K562 (cell line): ENCODE measurements at regions not wholly inside any gene's neighbourhood (a gene's known extent, or its start where the extent isn't known, plus 50 kb on each side); places are given as distances from the start of the nearest gene placed in this dataset.

Experiments used
- ATAC-seq: fragments of 200-7000 bp; cut with Tn5 transposase; 3 replicates; pipeline ENCODE4 v1.9.1; 2020; ENCODE audit warnings: moderate library complexity
- BruUV-seq: library from RNA; stranded (reverse); fragments of 400-500 nt; replicated peaks from 2 replicates; lab custom pipeline; 2021; lab: Mats Ljungman, UMichigan
- CTCF ChIA-PET: fragments of 300-600 bp; formaldehyde crosslinking; extraction: SDS; loops from one replicate; lab custom pipeline; 2021; ENCODE audit warnings: low intra/inter-chr PET ratio; lab: Yijun Ruan, JAX
- POLR2A ChIA-PET: fragments of 300-600, 350-650 bp; sonication (Branson Sonifier 250); formaldehyde crosslinking; extraction: SDS; loops from one replicate; lab custom pipeline; 2021; ENCODE audit warnings: antibody characterized with exemption, inconsistent platforms; lab: Yijun Ruan, JAX
- DNase-seq, 4 experiments: peaks; one replicate each; pipeline versions ENCODE4 v3.0.0 to v3.0.0-alpha.2; 2011 to 2018; ENCODE audit warnings: low spot score in 3 of 4, mixed read lengths in 3 of 4; ENCODE audit errors: extremely low read depth in 1 of 4
- FAIRE-seq: peaks from 2 replicates; lab custom pipeline; 2011; peaks lifted over from hg19 to GRCh38; lab: Jason Lieb, UNC
- H2AFZ ChIP-seq: 2 replicates; pipeline ENCODE4 v1.6.0; 2011; ENCODE audit warnings: low read depth, low read length, control low read depth, inconsistent platforms
- H3K27ac ChIP-seq: fragments of 200-600 bp; 3 replicates; pipeline ENCODE4 v1.8.0; 2011; ENCODE audit warnings: low read depth, mild to moderate bottlenecking, control low read depth, inconsistent platforms, low read length, moderate library complexity, mixed read lengths; ENCODE audit errors: extremely low read depth
- H3K27me3 ChIP-seq, 2 experiments: fragments of 300-600 bp in 1 of 2; 2 replicates in 1 of 2; 3 replicates in 1 of 2; pipeline versions ENCODE4 v1.6.0 to v1.8.0; 2011; ENCODE audit warnings: inconsistent platforms in 2 of 2, low read length in 2 of 2, mild to moderate bottlenecking in 1 of 2, mixed read lengths in 1 of 2, moderate library complexity in 1 of 2; ENCODE audit not compliant: control insufficient read depth in 2 of 2, insufficient read depth in 2 of 2
- H3K36me3 ChIP-seq: fragments of 300-600 bp; 3 replicates; pipeline ENCODE4 v1.8.0; 2011; ENCODE audit warnings: mild to moderate bottlenecking, low read length, inconsistent platforms; ENCODE audit not compliant: control insufficient read depth, insufficient read depth
- H3K4me1 ChIP-seq, 2 experiments: fragments of 200-600 bp in 1 of 2; replicated peaks in 1 of 2; 2 replicates in 1 of 2; 3 replicates in 1 of 2; pipeline versions ENCODE4 v1.5.1 to v1.8.0; 2011; ENCODE audit warnings: inconsistent platforms in 2 of 2, low read length in 2 of 2, mild to moderate bottlenecking in 1 of 2, mixed read lengths in 1 of 2, moderate library complexity in 1 of 2; ENCODE audit not compliant: control insufficient read depth in 2 of 2, insufficient read depth in 2 of 2
- H3K4me2 ChIP-seq: 2 replicates; pipeline ENCODE4 v1.6.1; 2011; ENCODE audit warnings: low read length, control low read depth, inconsistent platforms, mixed read lengths; ENCODE audit not compliant: insufficient read depth
- H3K4me3 ChIP-seq: fragments of 200-600 bp; sonication (generic), shearing (Covaris generic); 2 replicates; pipeline ENCODE4 v1.5.1; 2016; ENCODE audit warnings: control low read depth, inconsistent platforms
- H3K79me2 ChIP-seq: fragments of 200-600 bp; 3 replicates; pipeline ENCODE4 v1.8.0; 2011; ENCODE audit warnings: low read length, inconsistent platforms; ENCODE audit not compliant: control insufficient read depth, insufficient read depth
- H3K9ac ChIP-seq, 2 experiments: 2 replicates each; pipeline versions ENCODE4 v1.6.0 to v1.6.1; 2011; ENCODE audit warnings: low read depth in 2 of 2, low read length in 2 of 2, control low read depth in 1 of 2, inconsistent platforms in 1 of 2, mild to moderate bottlenecking in 1 of 2, mixed read lengths in 1 of 2; ENCODE audit not compliant: insufficient read depth in 1 of 2
- H3K9me1 ChIP-seq: one replicate; pipeline ENCODE4 v1.6.0; 2011; ENCODE audit warnings: inconsistent platforms, mild to moderate bottlenecking, low read length, moderate library complexity; ENCODE audit not compliant: control insufficient read depth, insufficient read depth
- H3K9me3 ChIP-seq: replicated peaks from 2 replicates; pipeline ENCODE4 v1.5.1; 2011; ENCODE audit warnings: low read depth, low read length, inconsistent platforms; ENCODE audit not compliant: control insufficient read depth, insufficient read depth
- H4K20me1 ChIP-seq: replicated peaks from 2 replicates; pipeline ENCODE4 v1.6.1; 2011; ENCODE audit warnings: low read length, inconsistent platforms, mixed read lengths; ENCODE audit not compliant: control insufficient read depth, insufficient read depth
- NR2C1 ChIP-seq, 2 experiments: fragments of 450-650 bp; IDR thresholded peaks; 2 replicates each; pipeline ENCODE4 v1.6.1; 2017; ENCODE audit warnings: mild to moderate bottlenecking in 2 of 2, antibody characterized with exemption in 1 of 2, inconsistent platforms in 1 of 2, missing compliant biosample characterization in 1 of 2, missing genetic modification characterization in 1 of 2
- NR2C2 ChIP-seq, 2 experiments: fragments of 200-800 bp in 1 of 2; sonication (Bioruptor generic) in 1 of 2; sonication (generic) in 1 of 2; formaldehyde crosslinking in 1 of 2; IDR thresholded peaks; 2 replicates each; pipeline versions ENCODE4 v1.6.1 to v1.8.0; 2016 to 2022; ENCODE audit warnings: mild to moderate bottlenecking in 1 of 2, missing compliant biosample characterization in 1 of 2, missing genetic modification characterization in 1 of 2, missing genetic modification reagents in 1 of 2
- SNRNP70 ChIP-seq: fragments of 200-400 bp; formaldehyde crosslinking; optimal IDR thresholded peaks from 2 replicates; pipeline ENCODE3; 2017; ENCODE audit warnings: low read depth, low read length
- ZNF589 ChIP-seq: fragments of 200-800 bp; sonication (Bioruptor generic); IDR thresholded peaks from 2 replicates; pipeline ENCODE4 v1.6.1; 2016; ENCODE audit warnings: low read depth, missing genetic modification characterization, missing compliant biosample characterization
- WGBS: fragments of 100-300 bp; shearing (Covaris generic); methylation state at CpG from one replicate; pipeline ENCODE4 v1.1.6; 2016; ENCODE audit warnings: low coverage, mixed read lengths; ENCODE audit not compliant: insufficient coverage; ENCODE audit errors: missing lambda C conversion rate; 5-methylcytosine and 5-hydroxymethylcytosine counted together
- in situ Hi-C: fragments of 300-500 bp; cut with MboI; formaldehyde crosslinking; loops from 4 replicates; pipeline ENCODE4 v1.15.0; 2018; ENCODE audit warnings: inconsistent platforms, mixed read lengths
- intact Hi-C: fragments of 100-400 bp; cut with micrococcal nuclease; formaldehyde crosslinking; loops from 2 replicates; pipeline ENCODE4 v1.14.2; 2022
- TF ChIP-seq, protein P1 (sequence below): sonication (generic); formaldehyde crosslinking; IDR thresholded peaks from 2 replicates; pipeline ENCODE4 v1.8.1; 2023; ENCODE audit warnings: mild to moderate bottlenecking, missing genetic modification reagents
- TF ChIP-seq, protein P2 (sequence below), 2 experiments: fragments of 450-650 bp in 1 of 2; sonication (generic) in 1 of 2; formaldehyde crosslinking in 1 of 2; IDR thresholded peaks; 2 replicates each; pipeline versions ENCODE4 v1.7.1 to v1.9.0; 2016 to 2022; ENCODE audit warnings: inconsistent platforms in 1 of 2, mild to moderate bottlenecking in 1 of 2, missing genetic modification reagents in 1 of 2

DNA sequence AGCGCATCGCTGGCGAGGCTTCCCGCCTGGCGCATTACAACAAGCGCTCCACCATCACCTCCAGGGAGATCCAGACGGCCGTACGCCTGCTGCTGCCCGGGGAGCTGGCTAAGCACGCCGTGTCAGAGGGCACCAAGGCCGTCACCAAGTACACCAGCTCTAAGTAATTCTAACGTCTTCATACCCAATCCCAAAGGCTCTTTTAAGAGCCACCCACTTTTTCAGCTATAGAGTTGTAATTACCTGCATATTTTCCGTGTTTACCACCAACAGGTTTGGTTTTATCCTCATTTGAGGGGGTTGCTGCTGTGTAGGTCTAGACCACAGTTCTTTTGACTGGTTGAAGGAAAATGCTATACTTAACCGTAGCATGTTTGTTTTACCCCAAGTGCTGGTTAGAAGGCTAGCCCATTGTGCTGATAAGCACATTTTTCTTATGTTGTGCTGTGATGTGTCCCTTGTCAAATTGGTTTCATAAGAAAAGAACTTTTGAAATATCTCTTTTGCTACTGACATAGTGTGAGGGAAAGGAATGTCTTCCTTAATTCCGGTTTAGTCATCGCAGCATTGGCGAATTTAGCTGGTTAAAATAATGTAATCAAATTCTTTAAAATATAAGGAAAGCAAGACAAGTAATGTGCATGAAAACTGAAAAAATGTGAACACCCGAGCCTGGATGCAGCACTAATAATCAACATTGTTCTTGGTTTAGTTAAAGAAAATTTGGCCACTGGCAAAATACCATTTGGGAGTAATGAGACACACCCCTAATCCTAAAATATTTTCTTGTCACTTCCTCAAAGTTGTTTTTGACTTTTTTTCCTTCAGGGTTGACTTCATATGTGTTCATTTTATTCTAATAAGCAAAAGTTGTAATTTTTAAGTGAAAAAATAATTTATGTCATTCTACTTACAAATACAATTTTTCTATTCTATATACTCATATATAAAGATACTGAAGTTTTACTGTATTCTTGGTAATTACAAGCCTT lies 112.8 kb downstream of the HFE start:
- H3K9me3 ChIP-seq, result no peaks in the 10 kb centered on the region
- 1% methylated on average over 20 of the region's 20 CpGs for WGBS
- ChIA-PET CTCF (interaction anchor here (0.6 kb wide), 1 partner anchor 18 kb away, joined by 5 read pairs; no protein-coding TSS in a partner anchor), POLR2A (interaction anchor here (0.6 to 18.6 kb wide), 58 partner anchors 9 to 1693 kb away, joined by 3 to 1095 read pairs (median 8); partner anchors contain the start of gene HMGN4)
- TSS peak; percentile 79 for BruUV-seq
- no peaks in the 10 kb centered on the region for H3K9me1 ChIP-seq
- peaks cover 6 to 10% of the 10 kb centered on the region in 2 experiments; a peak in 3 of 5 replicates for H3K4me1 ChIP-seq
- H3K4me2 ChIP-seq, result peak overlapping the region; percentile 97
- intact Hi-C loops, result loop anchor here (1.0 to 10.0 kb wide), 8 partner anchors 16 to 1635 kb away; a partner anchor contains a TSS
- H2AFZ ChIP-seq, result no peak overlapping the region
- peak overlapping the region; percentile 86 for H3K4me3 ChIP-seq
- in situ Hi-C loops, result loop anchor here (5.0 to 25.0 kb wide), 4 partner anchors 78 to 1612 kb away; a partner anchor contains a TSS
- H3K9ac ChIP-seq, result peak overlapping the region; percentile 88 to 94
- peaks cover 38% of the 10 kb centered on the region; the same call in 2 of the 3 replicates for H3K36me3 ChIP-seq
- peaks cover 40% of the 10 kb centered on the region for H4K20me1 ChIP-seq
- FAIRE-seq (no peak), DNase-seq (peak in 1 of 4 experiments; percentile 65), ATAC-seq (0 out of 3 replicates have a peak, but pooled peaks have one; percentile 0)
- peak overlapping the region; percentile 99 for H3K27ac ChIP-seq
- peaks cover 96% of the 10 kb centered on the region for H3K79me2 ChIP-seq
- H3K27me3 ChIP-seq, result no peaks in the 10 kb centered on the region
- TF ChIP-seq ZNF589 (CRISPR knock-in tag) (peak; percentile 72), SNRNP70 (no peak), NR2C2 (CRISPR knock-in tag; IDR thresholded peaks at IDR 0.05) (peak; percentile 23; the same call in 1 of the 2 replicates), NR2C2 (tag; IDR thresholded peaks at IDR 0.05) (no peak; the same call in 1 of the 2 replicates), NR2C1 (IDR thresholded peaks at IDR 0.05) (no peak), NR2C1 (tag; IDR thresholded peaks at IDR 0.05) (0 out of 2 replicates have a peak, but pooled peaks have one; percentile 6)
- TF ChIP-seq, protein P1, sequence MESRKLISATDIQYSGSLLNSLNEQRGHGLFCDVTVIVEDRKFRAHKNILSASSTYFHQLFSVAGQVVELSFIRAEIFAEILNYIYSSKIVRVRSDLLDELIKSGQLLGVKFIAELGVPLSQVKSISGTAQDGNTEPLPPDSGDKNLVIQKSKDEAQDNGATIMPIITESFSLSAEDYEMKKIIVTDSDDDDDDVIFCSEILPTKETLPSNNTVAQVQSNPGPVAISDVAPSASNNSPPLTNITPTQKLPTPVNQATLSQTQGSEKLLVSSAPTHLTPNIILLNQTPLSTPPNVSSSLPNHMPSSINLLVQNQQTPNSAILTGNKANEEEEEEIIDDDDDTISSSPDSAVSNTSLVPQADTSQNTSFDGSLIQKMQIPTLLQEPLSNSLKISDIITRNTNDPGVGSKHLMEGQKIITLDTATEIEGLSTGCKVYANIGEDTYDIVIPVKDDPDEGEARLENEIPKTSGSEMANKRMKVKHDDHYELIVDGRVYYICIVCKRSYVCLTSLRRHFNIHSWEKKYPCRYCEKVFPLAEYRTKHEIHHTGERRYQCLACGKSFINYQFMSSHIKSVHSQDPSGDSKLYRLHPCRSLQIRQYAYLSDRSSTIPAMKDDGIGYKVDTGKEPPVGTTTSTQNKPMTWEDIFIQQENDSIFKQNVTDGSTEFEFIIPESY, result no peak; the same call in 1 of the 2 replicates
- TF ChIP-seq, protein P2, sequence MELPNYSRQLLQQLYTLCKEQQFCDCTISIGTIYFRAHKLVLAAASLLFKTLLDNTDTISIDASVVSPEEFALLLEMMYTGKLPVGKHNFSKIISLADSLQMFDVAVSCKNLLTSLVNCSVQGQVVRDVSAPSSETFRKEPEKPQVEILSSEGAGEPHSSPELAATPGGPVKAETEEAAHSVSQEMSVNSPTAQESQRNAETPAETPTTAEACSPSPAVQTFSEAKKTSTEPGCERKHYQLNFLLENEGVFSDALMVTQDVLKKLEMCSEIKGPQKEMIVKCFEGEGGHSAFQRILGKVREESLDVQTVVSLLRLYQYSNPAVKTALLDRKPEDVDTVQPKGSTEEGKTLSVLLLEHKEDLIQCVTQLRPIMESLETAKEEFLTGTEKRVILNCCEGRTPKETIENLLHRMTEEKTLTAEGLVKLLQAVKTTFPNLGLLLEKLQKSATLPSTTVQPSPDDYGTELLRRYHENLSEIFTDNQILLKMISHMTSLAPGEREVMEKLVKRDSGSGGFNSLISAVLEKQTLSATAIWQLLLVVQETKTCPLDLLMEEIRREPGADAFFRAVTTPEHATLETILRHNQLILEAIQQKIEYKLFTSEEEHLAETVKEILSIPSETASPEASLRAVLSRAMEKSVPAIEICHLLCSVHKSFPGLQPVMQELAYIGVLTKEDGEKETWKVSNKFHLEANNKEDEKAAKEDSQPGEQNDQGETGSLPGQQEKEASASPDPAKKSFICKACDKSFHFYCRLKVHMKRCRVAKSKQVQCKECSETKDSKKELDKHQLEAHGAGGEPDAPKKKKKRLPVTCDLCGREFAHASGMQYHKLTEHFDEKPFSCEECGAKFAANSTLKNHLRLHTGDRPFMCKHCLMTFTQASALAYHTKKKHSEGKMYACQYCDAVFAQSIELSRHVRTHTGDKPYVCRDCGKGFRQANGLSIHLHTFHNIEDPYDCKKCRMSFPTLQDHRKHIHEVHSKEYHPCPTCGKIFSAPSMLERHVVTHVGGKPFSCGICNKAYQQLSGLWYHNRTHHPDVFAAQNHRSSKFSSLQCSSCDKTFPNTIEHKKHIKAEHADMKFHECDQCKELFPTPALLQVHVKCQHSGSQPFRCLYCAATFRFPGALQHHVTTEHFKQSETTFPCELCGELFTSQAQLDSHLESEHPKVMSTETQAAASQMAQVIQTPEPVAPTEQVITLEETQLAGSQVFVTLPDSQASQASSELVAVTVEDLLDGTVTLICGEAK (IDR thresholded peaks at IDR 0.05), result peak; percentile 31; the same call in 1 of the 2 replicates
- TF ChIP-seq, protein P2 (CRISPR knock-in tag; IDR thresholded peaks at IDR 0.05), result peak; percentile 50; the same call in 1 of the 2 replicates
